GM19023 (cell line): ENCODE measurements at regions not wholly inside any gene's neighbourhood (a gene's known extent, or its start where the extent isn't known, plus 50 kb on each side); places are given as distances from the start of the nearest gene placed in this dataset.

Experiments
- ATAC-seq: cut with Tn5 transposase; IDR thresholded peaks from one replicate; pipeline ENCODE4 v1.9.1; 2021; ENCODE audit warnings: mild to moderate bottlenecking, moderate library complexity; ENCODE audit not compliant: unreplicated experiment

DNA sequence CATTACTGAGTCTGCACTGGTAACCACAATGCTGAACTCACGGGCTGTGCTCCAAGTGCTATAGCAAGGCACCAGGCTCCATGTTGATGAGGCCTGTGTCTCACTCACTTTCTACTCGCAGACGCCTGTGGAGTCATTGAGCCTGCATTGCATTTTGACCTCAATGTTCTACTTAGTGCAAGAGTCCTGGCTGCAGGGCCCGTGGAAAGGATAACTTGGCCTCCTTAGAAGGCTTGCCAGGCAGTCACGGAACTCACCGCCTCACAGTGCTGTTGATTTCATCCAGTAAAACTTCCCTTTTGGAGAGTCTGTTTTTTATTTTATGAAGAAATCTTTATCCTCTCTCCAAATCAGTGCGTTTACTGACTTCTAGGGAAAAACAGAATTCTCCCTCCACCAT lies 290.4 kb downstream of the RNF144A start:
- no peak for ATAC-seq

DNA sequence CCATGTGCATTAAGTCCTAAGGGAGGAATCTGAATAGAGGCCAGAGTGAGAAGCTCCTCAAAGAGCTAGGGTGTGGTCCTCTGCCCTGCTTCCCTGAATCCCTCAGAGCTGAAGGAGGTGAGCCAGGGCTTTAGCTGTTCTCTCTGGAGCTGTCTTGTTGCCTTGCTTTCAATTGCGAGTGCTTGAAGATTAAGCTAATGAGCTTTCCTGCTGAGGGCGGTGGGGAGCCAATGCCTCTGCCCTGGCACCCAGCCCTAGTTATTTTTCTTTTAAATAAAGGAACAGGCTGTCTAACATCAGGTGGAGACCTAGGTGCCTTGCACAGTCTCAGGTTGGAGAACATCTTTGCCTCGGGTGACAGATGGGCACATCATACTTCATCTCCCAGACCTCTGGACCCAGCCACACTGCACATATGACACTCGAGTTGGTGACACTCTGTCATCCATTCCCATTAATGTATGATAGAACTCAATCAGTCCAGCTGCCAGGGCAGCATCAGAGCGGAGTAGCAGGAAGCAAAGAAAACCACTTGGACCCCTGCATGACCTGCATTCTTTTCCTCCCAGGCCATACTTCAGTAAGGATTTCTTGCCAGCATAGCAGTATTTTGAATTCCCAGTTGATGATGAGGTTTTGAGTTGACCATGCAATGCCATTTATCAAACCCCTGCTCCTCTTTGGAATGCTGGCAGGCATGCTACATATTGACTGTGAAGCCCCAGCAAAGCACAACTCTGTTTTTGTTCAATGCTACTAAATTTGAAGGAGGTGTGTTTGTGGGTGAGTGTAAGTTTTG lies 292.7 kb downstream of the RNF144A start:
- no peak for ATAC-seq

GRCh38 chr2:7210712-7211111 lies 293.5 kb downstream of the RNF144A start:
- ATAC-seq, result no peak

DNA sequence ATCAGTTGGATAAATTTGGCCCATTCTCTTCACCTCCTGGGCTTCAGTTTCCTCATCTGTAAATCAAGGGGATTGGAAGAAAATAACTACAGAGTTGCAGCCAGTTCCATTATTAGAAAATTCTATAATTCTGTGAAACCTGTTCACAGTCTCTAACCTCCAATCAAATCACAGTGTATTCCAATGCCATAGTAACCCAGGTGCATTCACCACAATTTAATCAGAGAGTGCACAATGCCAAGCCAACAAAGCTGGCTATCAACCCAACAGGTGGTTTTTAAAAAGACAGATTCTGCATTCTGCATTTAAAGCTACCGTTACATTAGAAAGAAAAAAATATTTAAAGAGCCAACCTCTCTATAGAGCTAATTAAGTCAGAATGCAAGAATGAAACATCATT lies 308.6 kb downstream of the RNF144A start:
- no peak for ATAC-seq

- ATAC-seq, result no peak
Measured at GRCh38 chr2:7226501-7226900, 309.3 kb downstream of the RNF144A start.

GRCh38 chr2:7233126-7233525 lies 315.9 kb downstream of the RNF144A start:
- no peak for ATAC-seq

DNA sequence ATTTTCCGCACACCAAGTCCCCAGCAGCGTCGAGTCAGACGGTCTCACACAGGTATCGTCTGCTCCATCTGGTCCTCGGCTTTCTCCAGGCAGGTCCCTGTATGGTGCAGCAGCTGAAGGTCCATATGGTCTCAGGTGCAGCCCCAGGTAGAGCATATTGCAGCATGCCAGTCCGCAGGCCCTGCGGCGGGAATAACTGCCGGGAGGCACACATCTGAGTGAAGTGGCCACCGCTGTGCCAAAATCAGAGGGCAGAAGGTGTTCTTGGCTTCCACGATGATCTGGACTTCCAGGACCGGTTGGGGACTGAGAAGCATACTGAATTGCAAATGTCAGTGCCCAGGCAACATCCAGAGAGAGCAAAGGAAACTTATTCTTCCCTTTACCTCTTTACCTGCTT lies 320.3 kb downstream of the RNF144A start:
- ATAC-seq, result no peak

- no peak for ATAC-seq
Measured at GRCh38 chr2:7239078-7239477, 321.9 kb downstream of the RNF144A start.

- ATAC-seq, result no peak
Measured at GRCh38 chr2:7241041-7241745, 324.0 kb downstream of the RNF144A start.

DNA sequence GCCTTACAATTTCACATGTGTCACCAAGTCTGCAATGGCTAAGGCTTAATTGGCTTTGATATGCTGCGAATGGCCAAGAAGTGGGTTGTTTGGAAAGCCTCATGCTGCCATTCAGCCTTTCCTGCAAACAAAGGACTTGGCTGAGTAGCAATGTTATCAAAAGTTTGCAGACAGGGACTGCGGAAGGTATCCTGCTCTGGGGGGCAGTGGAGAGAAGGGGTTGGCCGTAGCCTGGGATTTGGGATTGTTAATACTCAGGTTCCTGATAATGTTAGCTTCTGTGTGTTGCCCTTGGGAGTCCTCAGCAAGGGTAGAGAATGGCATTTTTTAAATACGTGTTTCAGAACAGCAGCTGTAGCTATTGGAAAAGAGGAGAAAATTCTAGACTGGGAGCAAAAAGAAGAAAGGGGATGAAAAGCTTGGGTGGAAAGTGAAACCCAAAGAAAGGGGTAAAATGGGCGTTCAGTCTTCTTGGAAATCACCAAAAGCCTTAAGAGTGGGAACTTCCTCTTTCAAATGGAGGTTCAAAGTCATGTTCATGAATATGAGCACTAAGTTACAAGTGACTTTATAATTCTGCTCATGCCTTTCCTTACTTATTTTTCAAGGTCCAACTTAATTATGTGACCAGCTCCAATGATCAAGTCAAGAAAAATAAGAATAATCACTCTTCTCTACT lies 325.1 kb downstream of the RNF144A start:
- ATAC-seq, result no peak

DNA sequence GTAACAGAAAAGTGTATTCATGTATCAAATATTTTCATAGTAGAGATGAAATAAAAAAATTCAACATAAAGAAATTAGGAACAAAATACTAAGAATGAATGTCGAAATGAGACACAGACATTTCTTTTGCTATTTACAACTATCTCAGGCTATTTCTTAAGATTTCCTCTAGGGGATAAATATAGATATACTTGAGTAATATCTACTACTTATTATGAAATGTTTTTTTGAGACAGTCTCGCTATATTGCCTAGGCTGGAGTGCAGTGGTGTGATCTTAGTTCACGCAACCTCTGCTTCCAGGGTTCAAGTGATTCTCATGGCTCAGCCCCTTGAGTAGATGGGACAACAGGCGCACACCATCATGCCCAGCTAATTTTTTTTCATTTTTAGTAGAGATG lies 326.1 kb downstream of the RNF144A start:
- no peak for ATAC-seq

DNA sequence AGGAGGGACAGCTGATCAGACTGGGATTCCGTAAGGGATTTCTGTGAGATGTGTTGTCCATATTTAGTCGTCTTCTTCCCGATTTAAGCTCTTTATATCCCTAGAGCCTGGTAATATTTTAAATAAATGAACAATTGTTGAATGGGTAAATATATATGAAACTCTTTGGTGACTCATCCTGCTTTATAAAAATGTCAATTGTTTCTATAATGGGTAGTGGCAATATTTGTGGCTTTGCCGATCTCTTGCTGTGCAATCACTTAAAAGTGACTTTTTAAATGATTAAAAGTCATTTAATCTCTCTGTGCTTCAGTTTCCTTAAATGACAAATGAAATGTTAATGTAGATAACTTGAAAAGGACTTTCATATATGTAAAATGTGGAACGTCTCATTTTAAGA lies 339.2 kb downstream of the RNF144A start:
- no peak for ATAC-seq

- ATAC-seq, result no peak
Measured at GRCh38 chr2:7262727-7263126, 345.5 kb downstream of the RNF144A start.

DNA sequence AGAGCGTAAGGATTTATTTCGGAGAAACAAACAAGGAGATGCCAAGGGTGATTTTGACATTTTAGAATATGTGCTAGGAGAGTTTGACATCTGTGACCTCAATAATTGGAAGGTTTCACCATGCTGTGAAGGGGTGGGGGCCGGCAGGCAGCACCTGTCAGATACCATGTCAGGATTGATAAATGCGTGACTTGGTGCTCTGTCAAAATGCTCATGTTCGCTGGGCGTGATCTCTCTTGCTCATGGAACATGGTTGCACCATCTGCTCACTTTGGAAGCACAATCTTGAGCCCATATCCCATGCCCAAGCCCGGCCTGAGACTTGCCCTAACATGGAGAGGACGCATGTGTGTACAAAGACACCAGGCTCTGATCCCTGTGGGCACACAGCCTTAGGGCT lies 347.6 kb downstream of the RNF144A start:
- ATAC-seq, result no peak

GRCh38 chr2:7265286-7265685 lies 348.1 kb downstream of the RNF144A start:
- ATAC-seq, result no peak

DNA sequence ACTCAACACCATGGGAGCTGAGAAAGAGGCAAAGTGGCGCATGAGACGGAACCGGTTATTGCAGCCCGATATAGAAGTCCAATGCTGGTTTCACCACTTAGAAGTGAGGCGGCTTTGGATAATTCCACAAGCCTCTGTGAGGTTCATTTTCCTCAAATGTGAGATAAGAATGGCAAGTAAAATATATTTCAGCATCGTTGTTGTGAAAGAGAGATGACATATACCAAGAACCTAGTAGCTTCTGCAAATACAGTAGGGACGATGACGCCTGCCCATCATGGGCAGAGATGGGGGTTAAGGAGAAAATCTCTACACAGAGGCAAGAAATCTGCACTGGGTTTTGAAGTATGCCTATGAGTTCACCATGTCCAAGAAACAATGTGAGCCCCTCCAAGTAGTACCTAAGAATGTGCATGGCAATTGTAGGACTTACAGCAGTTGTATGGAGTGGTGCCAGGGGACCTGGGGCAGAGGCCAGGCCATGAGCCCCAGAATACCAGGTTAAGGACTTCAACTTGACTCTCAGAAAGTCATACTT lies 352.0 kb downstream of the RNF144A start:
- no peak for ATAC-seq

- ATAC-seq, result no peak
Measured at GRCh38 chr2:7270011-7270431, 352.8 kb downstream of the RNF144A start.

GRCh38 chr2:7272210-7272609 lies 355.0 kb downstream of the RNF144A start:
- ATAC-seq, result no peak

- ATAC-seq, result no peak
Measured at GRCh38 chr2:7278984-7279383, 361.8 kb downstream of the RNF144A start.

DNA sequence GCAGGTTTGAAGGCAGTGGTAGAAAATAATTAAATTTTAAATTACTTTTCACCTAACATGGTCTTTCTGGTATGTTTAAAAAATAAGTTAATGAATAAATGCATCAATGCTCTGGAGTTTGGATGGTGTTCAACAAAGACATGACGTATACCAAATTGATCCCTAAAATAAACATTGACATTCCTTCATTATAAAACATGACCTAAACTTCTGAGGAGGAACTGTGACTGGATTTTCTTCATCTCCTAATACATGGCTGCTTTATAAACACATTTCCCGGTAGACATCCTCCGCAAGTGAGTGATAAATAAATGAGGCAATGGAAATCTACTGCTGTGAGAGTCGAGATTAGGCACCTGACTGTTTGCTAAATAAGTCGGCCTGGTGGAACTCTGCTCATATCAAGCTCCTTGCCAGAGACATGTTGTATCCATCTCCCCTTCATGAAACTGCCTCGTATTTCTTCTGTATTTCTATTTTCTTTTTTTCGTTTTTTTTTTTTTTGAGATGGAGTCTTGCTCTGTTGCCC lies 362.3 kb downstream of the RNF144A start:
- no peak for ATAC-seq

- no peak for ATAC-seq
Measured at GRCh38 chr2:7280790-7281189, 363.6 kb downstream of the RNF144A start.
